CD4-positive, alpha-beta T cell treated with Interleukin-4 for 1 hour (primary cell): ENCODE measurements at regions not wholly inside any gene's neighbourhood (a gene's known extent, or its start where the extent isn't known, plus 50 kb on each side); places are given as distances from the start of the nearest gene placed in this dataset.
A peak's percentile ranks its signal among the peaks of the same experiment; 100 is the strongest.
"Not testable (repeated sequence)": the region's sequence is repeated elsewhere in the genome, so short reads cannot be mapped to it uniquely, and the experiment has no call there.

Experiments used
- DNase-seq, 2 donors: peaks; one replicate each; pipeline ENCODE4 v3.0.0-alpha.2; 2020 to 2022

- DNase-seq, result no peak
These were observed 165.2 kb downstream of the GNAT3 start for GRCh38 chr7:80346704-80347103.

GRCh38 chr7:80335511-80336231, 176.2 kb downstream of the GNAT3 start:
- no peak for DNase-seq

- no peak for DNase-seq
These were observed 177.0 kb downstream of the GNAT3 start for GRCh38 chr7:80334908-80335307.

GRCh38 chr7:80334196-80334595, 177.7 kb downstream of the GNAT3 start:
- DNase-seq, result no peak

- DNase-seq, result no peak
These were observed 178.8 kb downstream of the GNAT3 start for GRCh38 chr7:80333040-80333439.

GRCh38 chr7:80330434-80330833, 181.4 kb downstream of the GNAT3 start:
- no peak for DNase-seq

- DNase-seq, result no peak
These were observed 187.8 kb downstream of the GNAT3 start for GRCh38 chr7:80324032-80324431.

GRCh38 chr7:80319461-80319860, 184.8 kb downstream of the GNAI1 start:
- no peak for DNase-seq

GRCh38 chr7:80318081-80318480, 183.4 kb downstream of the GNAI1 start:
- DNase-seq, result no peak

GRCh38 chr7:80316811-80317210, 182.2 kb downstream of the GNAI1 start:
- DNase-seq, result no peak

GRCh38 chr7:80313716-80314115, 179.1 kb downstream of the GNAI1 start:
- no peak for DNase-seq

GRCh38 chr7:80313067-80313626, 178.5 kb downstream of the GNAI1 start:
- DNase-seq, result no peak

- peak; percentile 2 to 16 for DNase-seq
These were observed 177.6 kb downstream of the GNAI1 start for GRCh38 chr7:80312139-80312661.

- DNase-seq, result no peak
These were observed 176.7 kb downstream of the GNAI1 start for GRCh38 chr7:80311313-80311712.

- DNase-seq, result no peak
These were observed 175.4 kb downstream of the GNAI1 start for GRCh38 chr7:80309971-80310549.

- no peak for DNase-seq
These were observed 174.7 kb downstream of the GNAI1 start for GRCh38 chr7:80309377-80309776.

- no peak for DNase-seq
These were observed 172.7 kb downstream of the GNAI1 start for GRCh38 chr7:80307227-80307856.

GRCh38 chr7:80303315-80303714, 168.7 kb downstream of the GNAI1 start:
- no peak for DNase-seq

- DNase-seq, result no peak
These were observed 168.0 kb downstream of the GNAI1 start for GRCh38 chr7:80302636-80303035.

GRCh38 chr7:80302078-80302477, 167.4 kb downstream of the GNAI1 start:
- DNase-seq, result no peak

GRCh38 chr7:80298201-80298600, 163.6 kb downstream of the GNAI1 start:
- DNase-seq, result no peak

- DNase-seq, result no peak
These were observed 159.7 kb downstream of the GNAI1 start for GRCh38 chr7:80294346-80294745.

- DNase-seq, result not testable (repeated sequence)
These were observed 158.0 kb downstream of the GNAI1 start for GRCh38 chr7:80292634-80293033.
